HG03159 (cell line): ENCODE measurements at regions not wholly inside any gene's neighbourhood (a gene's known extent, or its start where the extent isn't known, plus 50 kb on each side); places are given as distances from the start of the nearest gene placed in this dataset.
"Not testable (repeated sequence)": the region's sequence is repeated elsewhere in the genome, so short reads cannot be mapped to it uniquely, and the experiment has no call there.

ENCODE experiments used
- ATAC-seq: cut with Tn5 transposase; IDR thresholded peaks from one replicate; pipeline ENCODE4 v1.9.1; 2021; ENCODE audit warnings: mild to moderate bottlenecking, moderate library complexity; ENCODE audit not compliant: unreplicated experiment

DNA sequence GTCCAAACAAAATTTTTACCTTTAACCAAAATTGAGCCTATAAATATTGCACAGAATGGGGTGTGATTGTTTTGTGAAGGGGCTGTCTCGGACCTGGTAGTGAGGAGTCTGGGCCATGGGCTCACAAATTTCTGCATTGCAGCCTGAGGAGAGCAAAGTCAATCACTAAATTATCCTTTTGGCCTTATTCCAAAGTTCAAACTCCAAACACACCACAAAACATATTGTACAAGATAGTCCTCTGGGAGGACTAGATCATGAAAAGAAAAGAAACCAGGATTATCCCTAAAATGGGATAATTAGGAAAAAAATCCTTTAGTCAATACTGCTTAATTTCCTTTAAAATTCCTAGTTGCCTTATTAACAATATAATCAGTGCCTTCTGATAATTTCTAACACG is 115.5 kb downstream of the BUB3 start:
- ATAC-seq, result no peak

- ATAC-seq, result no peak
These were observed 116.0 kb downstream of the BUB3 start for GRCh38 chr10:123270221-123270620.

DNA sequence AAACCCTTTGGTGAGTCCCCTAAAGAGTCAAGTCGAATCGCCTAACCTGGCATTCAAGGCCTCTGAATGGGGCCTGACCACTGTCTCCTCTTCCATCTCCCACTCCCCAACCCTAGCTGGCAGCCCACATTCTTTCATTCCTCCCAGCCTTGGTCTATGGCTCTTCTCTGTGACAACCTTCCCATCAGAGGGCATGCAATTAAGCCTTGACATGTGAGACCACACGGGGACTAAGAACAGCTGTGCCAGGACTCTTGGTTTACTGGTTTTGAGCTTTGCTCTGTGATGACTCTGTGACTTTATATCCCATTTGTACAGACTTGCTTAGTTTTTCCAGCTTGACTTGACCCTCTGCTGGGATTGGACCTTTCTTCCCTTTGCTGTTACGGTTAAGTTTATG is 116.6 kb downstream of the BUB3 start:
- ATAC-seq, result no peak

- no peak for ATAC-seq
These were observed 118.0 kb downstream of the BUB3 start for GRCh38 chr10:123272171-123272570.

GRCh38 chr10:123274306-123275135 is 120.3 kb downstream of the BUB3 start:
- ATAC-seq, result no peak

DNA sequence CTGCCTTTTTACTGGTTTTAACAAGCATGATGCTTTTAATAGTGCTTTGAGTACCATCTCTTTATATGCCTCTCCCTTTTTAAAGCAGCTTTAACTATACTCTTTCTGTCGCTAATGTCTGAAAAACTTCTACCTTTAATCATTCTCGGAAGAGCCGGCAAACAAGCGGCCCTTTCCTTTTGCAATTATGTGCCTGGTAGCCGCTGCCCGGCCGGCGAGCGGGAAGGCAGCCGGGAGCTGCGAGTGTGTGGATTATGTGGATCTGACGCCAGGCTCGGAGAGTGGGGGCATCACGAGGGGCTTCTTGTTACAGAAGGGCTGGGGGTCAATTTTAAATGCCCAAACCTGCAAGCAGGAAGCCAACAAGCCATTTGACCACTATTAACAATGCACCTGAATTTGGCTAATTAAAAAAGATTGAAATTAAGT is 120.9 kb downstream of the BUB3 start:
- ATAC-seq, result no peak

DNA sequence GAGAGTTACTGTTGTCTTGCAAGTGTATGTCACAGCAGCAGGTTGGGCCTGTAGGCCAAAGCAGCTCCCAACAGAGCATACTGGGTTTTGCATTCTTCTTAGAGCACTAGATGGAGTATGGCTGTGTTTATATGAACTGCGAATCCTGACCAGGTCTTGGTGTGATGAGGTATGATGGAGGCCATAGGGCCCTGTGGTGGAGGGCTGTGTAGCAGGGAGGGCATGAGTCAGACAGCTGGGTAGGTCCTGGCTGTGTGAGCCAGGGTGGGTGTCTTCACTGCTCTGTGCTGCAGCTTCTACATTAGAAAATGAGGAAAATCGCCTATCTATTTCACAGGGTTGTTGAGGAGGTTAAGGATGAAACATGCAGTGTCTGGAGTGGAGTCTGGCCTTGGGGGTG is 124.2 kb downstream of the BUB3 start:
- no peak for ATAC-seq

DNA sequence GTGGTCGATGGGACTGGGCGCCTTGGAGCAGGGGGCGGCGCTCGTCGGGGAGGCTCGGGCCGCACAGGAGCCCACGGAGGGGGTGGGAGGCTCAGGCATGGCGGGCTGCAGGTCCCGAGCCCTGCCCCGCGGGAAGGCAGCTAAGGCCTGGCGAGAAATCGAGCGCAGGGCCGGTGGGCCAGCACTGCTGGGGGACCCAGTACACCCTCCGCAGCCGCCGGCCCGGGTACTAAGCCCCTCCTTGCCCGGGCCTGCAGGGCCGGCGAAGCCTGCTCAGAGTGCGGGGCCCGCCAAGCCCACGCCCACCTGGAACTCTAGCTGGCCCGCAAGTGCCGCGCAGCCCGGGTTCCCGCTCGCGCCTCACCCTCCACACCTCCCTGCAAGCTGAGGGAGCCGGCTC is 129.2 kb downstream of the BUB3 start:
- ATAC-seq, result not testable (repeated sequence)

DNA sequence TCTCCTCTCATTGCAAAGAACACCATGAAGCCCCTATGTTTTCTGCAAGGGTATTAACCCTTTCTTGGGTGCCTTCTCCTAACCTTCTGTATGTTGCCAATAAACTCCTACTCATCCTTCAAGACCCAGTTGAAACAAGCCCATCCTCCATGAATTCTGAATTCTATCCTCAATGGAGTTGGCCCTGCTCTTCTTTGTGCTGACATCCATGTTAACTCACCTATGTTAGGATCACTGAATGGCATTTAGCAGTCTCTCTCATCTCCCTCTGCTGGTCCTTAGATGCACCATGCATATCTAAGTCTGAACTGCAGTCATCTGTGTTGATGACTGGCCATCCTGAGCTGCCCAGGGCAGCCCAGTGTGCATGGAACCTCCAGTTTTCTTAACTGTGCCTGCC is 129.8 kb downstream of the BUB3 start:
- no peak for ATAC-seq

GRCh38 chr10:123287594-123288247 is 133.5 kb downstream of the BUB3 start:
- no peak for ATAC-seq

DNA sequence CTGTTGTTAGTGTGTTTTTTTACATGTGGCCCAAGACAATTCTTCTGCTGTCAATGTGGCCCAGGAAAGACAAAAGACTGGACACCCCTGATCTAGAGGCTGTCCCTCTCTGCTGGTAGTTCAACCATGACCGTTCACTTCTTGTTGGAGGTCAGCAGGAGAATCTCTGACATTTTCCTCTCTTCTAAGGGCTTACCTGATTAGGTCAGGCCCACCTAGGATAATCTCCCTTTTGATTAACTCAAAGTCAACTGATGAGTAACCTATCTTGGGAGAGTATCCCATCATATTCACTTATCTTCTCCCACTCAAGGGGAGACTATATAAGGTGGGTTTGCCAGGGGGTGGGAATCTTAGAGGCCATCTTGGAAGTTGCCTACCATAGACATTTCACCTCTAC is 135.2 kb downstream of the BUB3 start:
- no peak for ATAC-seq

GRCh38 chr10:123294109-123294508 is 139.9 kb downstream of the BUB3 start:
- no peak for ATAC-seq

DNA sequence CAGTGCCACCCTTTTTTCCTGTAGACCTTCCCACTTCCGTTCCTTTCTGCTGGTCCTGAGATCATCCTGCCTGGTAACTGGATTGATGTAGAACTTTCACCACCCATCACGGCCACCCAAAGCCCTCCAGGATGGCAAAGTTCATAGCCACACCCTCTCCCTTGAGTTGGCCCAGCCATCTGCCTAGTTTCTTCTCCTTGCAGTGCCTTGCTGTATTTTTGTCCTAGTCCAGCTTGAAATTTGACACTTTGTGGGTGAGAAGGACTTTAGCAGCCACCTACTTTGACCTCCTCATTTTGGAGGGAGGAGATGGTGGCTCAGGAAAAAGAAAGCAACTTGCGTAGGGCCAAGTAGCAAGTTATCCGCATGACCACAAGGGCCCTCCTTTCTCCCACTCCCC is 140.7 kb downstream of the BUB3 start:
- no peak for ATAC-seq

GRCh38 chr10:123295644-123296043 is 141.4 kb downstream of the BUB3 start:
- ATAC-seq, result no peak

GRCh38 chr10:123297175-123297574 is 143.0 kb downstream of the BUB3 start:
- no peak for ATAC-seq

DNA sequence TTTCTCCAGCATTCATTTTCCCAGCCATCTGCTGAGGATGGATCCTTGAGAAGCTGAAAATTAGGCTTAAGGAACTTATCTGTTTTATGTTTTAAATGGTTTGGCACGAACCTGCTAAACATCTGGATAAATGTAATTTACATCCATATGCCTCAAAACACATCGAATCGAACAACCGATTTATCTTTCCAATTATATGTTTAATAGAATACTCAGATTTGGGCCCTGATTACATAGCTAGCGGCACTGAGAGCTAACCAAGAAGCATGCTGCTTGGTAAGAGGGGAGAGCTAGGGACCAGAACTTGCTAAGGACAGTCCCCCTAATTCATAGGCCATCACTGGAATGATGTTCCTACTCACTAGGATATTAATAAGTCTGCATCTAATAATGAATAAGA is 144.4 kb downstream of the BUB3 start:
- no peak for ATAC-seq

DNA sequence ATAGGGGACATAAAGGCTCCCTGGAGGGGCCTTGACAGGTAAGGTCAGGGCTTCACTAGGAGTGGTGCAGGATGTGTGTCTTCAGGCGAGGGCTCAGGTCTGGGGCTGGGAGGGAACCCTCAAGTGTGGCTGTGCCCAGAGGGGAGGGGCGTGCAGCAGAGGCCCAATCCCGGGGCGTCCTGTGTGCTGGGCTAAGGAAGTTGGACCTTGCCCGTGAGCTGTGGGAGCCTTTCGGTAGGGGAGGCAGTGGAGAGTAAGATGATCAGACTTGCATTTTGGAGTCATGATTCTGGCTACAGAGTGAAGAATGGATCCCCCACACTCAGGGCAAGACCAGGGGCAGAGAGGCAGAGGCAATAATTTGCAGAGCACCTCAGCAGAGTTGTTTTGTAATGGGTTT is 145.4 kb downstream of the BUB3 start:
- ATAC-seq, result no peak

DNA sequence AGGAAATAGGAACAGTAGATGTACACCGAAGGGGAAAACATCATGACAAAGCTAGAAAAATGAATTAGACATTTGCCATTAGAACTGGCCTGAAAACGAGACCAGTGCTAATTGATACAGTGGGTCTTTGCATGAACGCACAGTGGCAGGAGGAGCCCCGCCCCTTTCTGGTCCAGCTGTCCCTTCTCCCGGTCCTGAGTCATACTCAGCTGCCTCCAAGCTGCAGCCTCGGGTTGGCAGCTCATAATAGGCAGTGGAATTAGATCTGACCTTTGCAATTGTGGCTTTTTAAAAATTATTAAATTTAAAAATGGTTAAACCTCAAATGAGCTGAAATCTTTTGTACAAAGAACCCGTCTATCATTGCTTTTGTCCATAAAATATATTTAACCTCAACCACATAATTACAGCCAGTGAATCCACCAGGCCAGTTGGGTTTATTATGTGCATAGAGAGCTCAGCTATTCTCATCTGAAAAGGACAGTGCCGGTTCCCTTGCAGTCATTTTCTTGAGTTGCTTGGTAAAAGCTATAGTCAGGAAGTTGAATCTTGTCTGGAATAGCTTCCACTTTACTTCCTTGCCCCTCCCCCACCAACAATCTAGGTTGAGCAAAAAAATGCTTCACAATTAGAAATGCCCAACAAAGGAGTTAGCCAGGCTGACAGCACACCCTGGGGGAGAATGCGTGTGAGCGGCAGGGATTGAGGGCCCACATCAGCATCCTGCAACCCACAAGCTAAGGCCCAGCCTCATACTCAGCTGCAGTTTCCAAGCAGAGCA is 147.1 kb downstream of the BUB3 start:
- no peak for ATAC-seq

DNA sequence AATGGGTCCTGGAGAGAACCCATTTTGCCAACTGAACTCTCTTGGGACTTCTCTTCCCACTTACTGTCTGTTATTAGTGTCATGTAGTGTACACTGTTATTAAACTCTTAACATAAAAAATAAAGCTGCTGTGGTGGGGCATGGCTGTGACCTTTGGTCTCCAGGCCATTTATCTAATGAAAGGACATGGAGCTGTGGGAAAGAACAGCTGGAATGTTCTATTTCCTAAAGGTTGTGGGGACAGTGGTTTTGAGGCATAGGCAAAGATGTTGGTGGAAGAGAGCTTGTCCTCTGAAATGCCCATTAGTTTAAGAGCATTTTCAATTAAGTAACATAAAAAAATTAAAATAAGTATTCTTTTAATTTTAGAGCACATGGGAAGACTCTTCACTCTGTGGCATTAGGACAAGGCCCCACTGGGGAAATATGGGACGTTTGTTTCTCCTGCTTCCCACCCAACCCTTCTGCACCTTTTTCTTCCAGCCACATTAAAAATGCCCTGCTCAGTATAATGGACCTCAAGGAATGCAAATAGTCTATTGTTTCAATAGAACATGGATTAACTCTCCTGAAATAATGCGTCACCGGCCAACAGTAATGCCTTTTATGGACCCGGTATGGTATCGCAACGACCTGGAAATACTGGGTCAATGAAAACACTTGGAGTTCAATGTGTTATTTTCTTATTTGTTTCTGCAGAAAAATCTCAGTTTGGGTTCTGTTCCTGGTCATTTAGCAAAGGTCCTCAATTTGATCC is 149.6 kb downstream of the BUB3 start:
- ATAC-seq, result no peak

DNA sequence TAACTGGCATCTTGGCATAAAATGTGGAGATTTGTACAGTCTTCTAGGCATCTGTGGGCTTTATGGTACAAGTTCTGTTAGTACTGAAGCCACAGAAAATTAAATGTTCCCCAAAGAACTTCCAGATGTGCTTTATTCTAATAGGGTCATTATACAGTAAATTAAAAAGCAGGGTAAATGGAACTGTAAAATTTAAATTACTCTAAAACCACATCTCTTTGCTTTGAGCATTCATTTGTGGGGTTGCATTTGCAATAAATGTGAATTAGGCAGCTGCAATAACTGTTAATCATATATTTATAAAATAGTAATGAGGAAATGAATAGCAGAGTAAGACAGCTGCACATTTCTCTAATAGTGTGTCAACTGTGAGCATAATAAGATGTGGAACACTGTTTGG is 151.5 kb downstream of the BUB3 start:
- no peak for ATAC-seq

GRCh38 chr10:123306290-123306689 is 152.1 kb downstream of the BUB3 start:
- no peak for ATAC-seq
